GM23338 (cell line): ENCODE measurements at regions not wholly inside any gene's neighbourhood (a gene's known extent, or its start where the extent isn't known, plus 50 kb on each side); places are given as distances from the start of the nearest gene placed in this dataset.

Source experiments
- CREB1 ChIP-seq: fragments of 250-450 bp; sonication (Bioruptor Pico); IDR thresholded peaks from 2 replicates; pipeline ENCODE4 v1.5.0; 2020; ENCODE audit warnings: low read depth, mild to moderate bottlenecking, moderate library complexity
- ETS1 ChIP-seq: IDR thresholded peaks from 2 replicates; pipeline ENCODE4 v1.6.1; 2016; ENCODE audit warnings: antibody characterized with exemption
- EZH2 ChIP-seq: fragments of 200-600 bp; sonication (generic); IDR thresholded peaks from one replicate; pipeline ENCODE4 v1.8.0; 2017; ENCODE audit warnings: antibody characterized with exemption, mild to moderate bottlenecking, low read depth; ENCODE audit not compliant: unreplicated experiment
- EZH2phosphoT487 ChIP-seq: fragments of 200-600 bp; sonication (generic); IDR thresholded peaks from one replicate; pipeline ENCODE4 v1.8.1; 2018; ENCODE audit warnings: antibody characterized with exemption; ENCODE audit not compliant: unreplicated experiment
- JUNB ChIP-seq: IDR thresholded peaks from one replicate; pipeline ENCODE4 v1.6.1; 2016; ENCODE audit warnings: antibody characterized with exemption; ENCODE audit not compliant: unreplicated experiment
- POLR2AphosphoS5 ChIP-seq: IDR thresholded peaks from 2 replicates; pipeline ENCODE4 v1.6.1; 2016; ENCODE audit warnings: antibody characterized with exemption, low read depth
- REST ChIP-seq: IDR thresholded peaks from one replicate; pipeline ENCODE4 v1.6.1; 2018; ENCODE audit warnings: antibody characterized with exemption; ENCODE audit not compliant: unreplicated experiment
- STAT1 ChIP-seq: IDR thresholded peaks from one replicate; pipeline ENCODE4 v1.6.1; 2016; ENCODE audit warnings: antibody characterized with exemption; ENCODE audit not compliant: unreplicated experiment
- ZNF331 ChIP-seq: fragments of 250-450 bp; sonication (Bioruptor Pico); IDR thresholded peaks from 2 replicates; pipeline ENCODE4 v1.5.0; 2020; ENCODE audit warnings: low read depth, mild to moderate bottlenecking, moderate library complexity
- ZNF462 ChIP-seq: fragments of 250-450 bp; sonication (Bioruptor Pico); IDR thresholded peaks from 2 replicates; pipeline ENCODE4 v1.5.0; 2020; ENCODE audit warnings: mild to moderate bottlenecking, moderate library complexity
- TF ChIP-seq, protein P1 (sequence below), 2 experiments: fragments of 200-600 bp in 1 of 2; sonication (generic) in 1 of 2; conservative IDR thresholded peaks; 2 replicates each; pipeline versions ENCODE4 v1.5.1 to v1.6.1; 2016 to 2017; ENCODE audit warnings: antibody characterized with exemption in 2 of 2, low read depth in 2 of 2, mild to moderate bottlenecking in 2 of 2, moderate library complexity in 1 of 2

DNA sequence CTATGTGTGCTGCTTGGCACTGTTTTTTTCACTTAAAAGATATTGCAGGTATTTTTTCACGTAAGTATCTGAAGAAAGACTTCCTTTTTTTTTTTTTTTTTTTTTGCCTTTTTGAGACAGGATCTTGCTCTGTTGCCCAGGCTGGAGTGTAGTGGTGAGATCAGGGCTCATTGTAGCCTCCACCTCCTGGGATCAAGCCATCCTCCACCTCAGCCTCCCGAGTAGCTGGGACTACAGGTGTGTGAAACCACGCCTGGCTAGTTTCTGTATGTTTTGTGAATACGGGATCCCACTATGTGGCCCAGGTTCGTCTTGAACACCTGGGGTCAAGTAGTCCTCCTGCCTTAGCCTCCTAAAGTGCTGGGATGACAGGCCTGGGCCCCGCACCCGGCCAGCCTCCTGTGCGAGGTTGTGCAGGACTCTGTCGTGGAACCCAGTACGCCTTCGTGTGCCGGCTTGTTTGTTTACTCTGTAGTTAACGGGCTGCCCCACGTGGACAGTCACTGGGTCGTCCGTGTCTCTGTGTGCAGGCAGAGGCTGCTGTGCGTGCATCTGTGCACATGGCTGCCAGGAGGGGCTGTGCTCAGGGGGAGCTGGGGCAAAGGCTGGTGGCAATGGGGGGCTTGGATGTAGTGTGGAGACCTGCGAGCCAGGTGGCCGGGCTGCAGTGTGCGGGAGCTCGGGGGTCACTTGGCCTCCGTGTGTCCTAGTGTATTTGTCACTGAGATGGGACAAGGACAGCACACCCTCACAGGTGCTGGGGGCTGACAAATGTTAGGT is 179.5 kb downstream of the ADRA2C start:
- TF ChIP-seq, protein P1, sequence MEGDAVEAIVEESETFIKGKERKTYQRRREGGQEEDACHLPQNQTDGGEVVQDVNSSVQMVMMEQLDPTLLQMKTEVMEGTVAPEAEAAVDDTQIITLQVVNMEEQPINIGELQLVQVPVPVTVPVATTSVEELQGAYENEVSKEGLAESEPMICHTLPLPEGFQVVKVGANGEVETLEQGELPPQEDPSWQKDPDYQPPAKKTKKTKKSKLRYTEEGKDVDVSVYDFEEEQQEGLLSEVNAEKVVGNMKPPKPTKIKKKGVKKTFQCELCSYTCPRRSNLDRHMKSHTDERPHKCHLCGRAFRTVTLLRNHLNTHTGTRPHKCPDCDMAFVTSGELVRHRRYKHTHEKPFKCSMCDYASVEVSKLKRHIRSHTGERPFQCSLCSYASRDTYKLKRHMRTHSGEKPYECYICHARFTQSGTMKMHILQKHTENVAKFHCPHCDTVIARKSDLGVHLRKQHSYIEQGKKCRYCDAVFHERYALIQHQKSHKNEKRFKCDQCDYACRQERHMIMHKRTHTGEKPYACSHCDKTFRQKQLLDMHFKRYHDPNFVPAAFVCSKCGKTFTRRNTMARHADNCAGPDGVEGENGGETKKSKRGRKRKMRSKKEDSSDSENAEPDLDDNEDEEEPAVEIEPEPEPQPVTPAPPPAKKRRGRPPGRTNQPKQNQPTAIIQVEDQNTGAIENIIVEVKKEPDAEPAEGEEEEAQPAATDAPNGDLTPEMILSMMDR (conservative IDR thresholded peaks at IDR 0.05; ENCODE audit: low read depth in 2 of 2): no peak
- TF ChIP-seq POLR2AphosphoS5 (no peak), REST (no peak), EZH2 (no peak), EZH2phosphoT487 (no peak), CREB1 (CRISPR knock-in tag) (no peak), STAT1 (no peak), JUNB (no peak), ETS1 (no peak), ZNF462 (CRISPR knock-in tag) (no peak), ZNF331 (CRISPR knock-in tag) (no peak)
